GM12875 (cell line): ENCODE measurements at regions not wholly inside any gene's neighbourhood (a gene's known extent, or its start where the extent isn't known, plus 50 kb on each side); places are given as distances from the start of the nearest gene placed in this dataset.

Experiments
- H3K4me3 ChIP-seq: one replicate; pipeline ENCODE4 v1.5.1; 2011; ENCODE audit warnings: low read depth, low read length, control low read depth
- TF ChIP-seq, protein P1 (sequence below): IDR thresholded peaks from 2 replicates; pipeline ENCODE4 v1.5.1; 2011; ENCODE audit warnings: low read depth, mild to moderate bottlenecking, control low read depth, inconsistent platforms, low read length, moderate library complexity, borderline replicate concordance; ENCODE audit not compliant: insufficient read depth

- TF ChIP-seq, protein P1, sequence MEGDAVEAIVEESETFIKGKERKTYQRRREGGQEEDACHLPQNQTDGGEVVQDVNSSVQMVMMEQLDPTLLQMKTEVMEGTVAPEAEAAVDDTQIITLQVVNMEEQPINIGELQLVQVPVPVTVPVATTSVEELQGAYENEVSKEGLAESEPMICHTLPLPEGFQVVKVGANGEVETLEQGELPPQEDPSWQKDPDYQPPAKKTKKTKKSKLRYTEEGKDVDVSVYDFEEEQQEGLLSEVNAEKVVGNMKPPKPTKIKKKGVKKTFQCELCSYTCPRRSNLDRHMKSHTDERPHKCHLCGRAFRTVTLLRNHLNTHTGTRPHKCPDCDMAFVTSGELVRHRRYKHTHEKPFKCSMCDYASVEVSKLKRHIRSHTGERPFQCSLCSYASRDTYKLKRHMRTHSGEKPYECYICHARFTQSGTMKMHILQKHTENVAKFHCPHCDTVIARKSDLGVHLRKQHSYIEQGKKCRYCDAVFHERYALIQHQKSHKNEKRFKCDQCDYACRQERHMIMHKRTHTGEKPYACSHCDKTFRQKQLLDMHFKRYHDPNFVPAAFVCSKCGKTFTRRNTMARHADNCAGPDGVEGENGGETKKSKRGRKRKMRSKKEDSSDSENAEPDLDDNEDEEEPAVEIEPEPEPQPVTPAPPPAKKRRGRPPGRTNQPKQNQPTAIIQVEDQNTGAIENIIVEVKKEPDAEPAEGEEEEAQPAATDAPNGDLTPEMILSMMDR, result no peak
- no peak overlapping the region for H3K4me3 ChIP-seq
These were observed 343.5 kb upstream of the F9 start for GRCh38 chrX:139186991-139187390.

GRCh38 chrX:139179592-139179991 lies 350.9 kb upstream of the F9 start:
- TF ChIP-seq, protein P1, result no peak
- H3K4me3 ChIP-seq, result no peak overlapping the region

DNA sequence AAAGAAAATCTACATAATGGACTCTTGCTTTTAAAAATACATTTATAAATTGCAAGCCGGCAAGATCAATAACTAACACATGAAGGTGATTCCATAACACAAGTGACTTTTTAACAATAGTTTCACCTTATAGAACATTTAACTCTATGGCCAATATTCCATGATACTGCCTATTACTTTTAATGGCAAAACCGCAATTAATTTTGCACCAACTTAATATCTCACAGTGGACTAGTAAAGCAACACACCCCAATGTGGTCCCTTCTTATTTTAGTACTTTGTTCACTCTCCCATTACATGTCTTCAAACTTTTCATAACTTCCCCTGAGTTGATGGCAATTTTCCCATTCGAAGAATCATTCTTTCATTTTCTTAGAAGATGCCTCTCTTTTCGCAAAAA lies 351.6 kb upstream of the F9 start:
- TF ChIP-seq, protein P1, result no peak
- no peak overlapping the region for H3K4me3 ChIP-seq

GRCh38 chrX:139172731-139173130 lies 357.8 kb upstream of the F9 start:
- TF ChIP-seq, protein P1, result no peak
- H3K4me3 ChIP-seq, result no peak overlapping the region

DNA sequence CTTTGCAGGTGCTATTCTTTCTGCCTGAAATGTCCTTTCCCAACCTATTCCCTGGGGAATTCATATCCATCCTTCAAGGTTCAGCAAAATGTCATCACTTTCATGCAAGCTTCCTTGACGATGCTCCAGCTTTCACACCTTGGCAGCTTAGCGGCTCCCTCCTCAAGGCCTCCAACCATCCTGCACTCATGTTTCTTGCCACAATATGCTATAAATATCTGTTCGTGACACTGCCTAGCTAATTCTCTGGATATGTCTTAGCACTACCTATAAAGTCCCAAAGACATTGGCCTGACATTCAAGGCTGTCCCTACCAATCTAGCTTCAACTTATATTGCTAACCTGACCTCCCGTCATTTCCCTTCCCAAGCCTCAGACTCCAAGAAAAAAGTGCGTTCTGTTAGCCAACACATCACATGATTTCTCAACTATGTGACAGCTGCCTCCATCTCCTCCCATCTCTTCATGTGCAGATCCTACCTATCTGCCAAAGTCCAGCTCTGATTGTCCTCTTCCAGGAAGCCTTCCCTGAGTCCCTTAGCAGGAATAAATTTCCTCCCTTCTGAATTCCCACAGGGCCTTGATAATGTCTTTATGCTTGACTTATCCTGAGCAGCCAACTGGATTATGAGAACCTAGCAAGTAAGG lies 359.9 kb upstream of the F9 start:
- H3K4me3 ChIP-seq, result no peak overlapping the region
- TF ChIP-seq, protein P1, result no peak

DNA sequence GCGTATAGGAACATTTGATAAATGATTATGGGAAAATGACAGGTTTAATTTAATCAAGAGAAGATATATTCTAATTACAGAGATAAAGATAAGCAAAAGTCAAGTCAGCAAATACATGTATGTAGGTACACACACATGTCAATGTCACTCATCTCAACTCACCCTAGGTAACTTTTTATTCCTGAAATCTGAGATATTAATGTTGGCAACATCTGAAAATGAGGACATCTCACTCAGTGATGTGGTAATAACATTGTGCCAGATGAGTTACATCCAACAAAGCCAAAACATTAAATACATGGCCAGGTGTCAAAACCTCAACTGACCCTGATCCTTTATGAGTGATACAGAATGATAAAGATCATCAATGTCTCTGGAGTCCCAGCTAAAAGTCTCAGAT lies 363.3 kb upstream of the F9 start:
- TF ChIP-seq, protein P1, result no peak
- H3K4me3 ChIP-seq, result no peak overlapping the region

GRCh38 chrX:139158256-139158655 lies 372.3 kb upstream of the F9 start:
- no peak overlapping the region for H3K4me3 ChIP-seq
- TF ChIP-seq, protein P1, result no peak
